Gastroesophageal sphincter (tissue), 3 donors: ENCODE measurements at regions not wholly inside any gene's neighbourhood (a gene's known extent, or its start where the extent isn't known, plus 50 kb on each side); places are given as distances from the start of the nearest gene placed in this dataset.

ENCODE experiments used
- EP300 ChIP-seq: sonication (generic); formaldehyde crosslinking; IDR thresholded peaks from one replicate; pipeline ENCODE4 v1.6.1; 2017; ENCODE audit warnings: antibody characterized with exemption, mild to moderate bottlenecking
- POLR2A ChIP-seq, 2 donors: fragments of 450-650 bp; IDR thresholded peaks; one replicate each; pipeline ENCODE4 v1.6.1; 2017; ENCODE audit warnings: antibody characterized with exemption in 2 of 2, mild to moderate bottlenecking in 2 of 2, moderate library complexity in 1 of 2
- POLR2AphosphoS5 ChIP-seq: sonication (generic); formaldehyde crosslinking; IDR thresholded peaks from one replicate; pipeline ENCODE4 v1.6.1; 2017; ENCODE audit warnings: antibody characterized with exemption
- TF ChIP-seq, protein P1 (sequence below), 4 experiments: fragments of 200-600 bp in 2 of 4; fragments of 450-650 bp in 2 of 4; sonication (generic) in 1 of 4; IDR thresholded peaks; one replicate each; pipeline ENCODE4 v1.5.1; 2017 to 2019; ENCODE audit warnings: antibody characterized with exemption in 4 of 4, mild to moderate bottlenecking in 2 of 4, moderate library complexity in 2 of 4

GRCh38 chr1:172885411-172885810 is 165.3 kb downstream of the TNFSF18 start:
- TF ChIP-seq, protein P1, sequence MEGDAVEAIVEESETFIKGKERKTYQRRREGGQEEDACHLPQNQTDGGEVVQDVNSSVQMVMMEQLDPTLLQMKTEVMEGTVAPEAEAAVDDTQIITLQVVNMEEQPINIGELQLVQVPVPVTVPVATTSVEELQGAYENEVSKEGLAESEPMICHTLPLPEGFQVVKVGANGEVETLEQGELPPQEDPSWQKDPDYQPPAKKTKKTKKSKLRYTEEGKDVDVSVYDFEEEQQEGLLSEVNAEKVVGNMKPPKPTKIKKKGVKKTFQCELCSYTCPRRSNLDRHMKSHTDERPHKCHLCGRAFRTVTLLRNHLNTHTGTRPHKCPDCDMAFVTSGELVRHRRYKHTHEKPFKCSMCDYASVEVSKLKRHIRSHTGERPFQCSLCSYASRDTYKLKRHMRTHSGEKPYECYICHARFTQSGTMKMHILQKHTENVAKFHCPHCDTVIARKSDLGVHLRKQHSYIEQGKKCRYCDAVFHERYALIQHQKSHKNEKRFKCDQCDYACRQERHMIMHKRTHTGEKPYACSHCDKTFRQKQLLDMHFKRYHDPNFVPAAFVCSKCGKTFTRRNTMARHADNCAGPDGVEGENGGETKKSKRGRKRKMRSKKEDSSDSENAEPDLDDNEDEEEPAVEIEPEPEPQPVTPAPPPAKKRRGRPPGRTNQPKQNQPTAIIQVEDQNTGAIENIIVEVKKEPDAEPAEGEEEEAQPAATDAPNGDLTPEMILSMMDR (IDR thresholded peaks at IDR 0.05), result no peak
- no peak for TF ChIP-seq POLR2A (IDR thresholded peaks at IDR 0.05)
- no peak for TF ChIP-seq EP300
- TF ChIP-seq POLR2AphosphoS5, result no peak
